ENCODE measurements at regions not wholly inside any gene's neighbourhood (a gene's known extent, or its start where the extent isn't known, plus 50 kb on each side); places are given as distances from the start of the nearest gene placed in this dataset.

GRCh38 chr2:102967451-102967850 is 205.6 kb downstream of the TMEM182 start:
- no peak overlapping the region for H3K27ac ChIP-seq
- intact Hi-C loops (cut with DNase I) = no loop called here
- DNase-seq (no peak), ATAC-seq (no peak)
- H3K4me1 ChIP-seq = no peaks in the 10 kb centered on the region
- no peaks in the 10 kb centered on the region for H3K27me3 ChIP-seq
- H3K9me3 ChIP-seq = no peaks in the 10 kb centered on the region
- no peak overlapping the region for H3K4me3 ChIP-seq
- TF ChIP-seq CTCF (IDR thresholded peaks at IDR 0.05) = no peak
- no peaks in the 10 kb centered on the region for H3K36me3 ChIP-seq

GRCh38 chr2:102968375-102968774 is 206.5 kb downstream of the TMEM182 start:
- no peak for ATAC-seq
- H3K4me3 ChIP-seq = no peak overlapping the region
- no peak overlapping the region for H3K27ac ChIP-seq
- no peaks in the 10 kb centered on the region for H3K4me1 ChIP-seq
- intact Hi-C loops (cut with DNase I) = no loop called here
- no peaks in the 10 kb centered on the region for H3K27me3 ChIP-seq
- DNase-seq = no peak
- no peaks in the 10 kb centered on the region for H3K36me3 ChIP-seq
- no peak for TF ChIP-seq CTCF (IDR thresholded peaks at IDR 0.05)
- no peaks in the 10 kb centered on the region for H3K9me3 ChIP-seq

- no peak for DNase-seq
- intact Hi-C loops (cut with DNase I) = no loop called here
These were observed 209.9 kb downstream of the TMEM182 start for GRCh38 chr2:102971701-102972100.

GRCh38 chr2:102975996-102976975 is 214.5 kb downstream of the TMEM182 start:
- peak; percentile 34 for ATAC-seq
- H3K9me3 ChIP-seq = no peaks in the 10 kb centered on the region
- intact Hi-C loops (cut with DNase I) = no loop called here
- no peaks in the 10 kb centered on the region for H3K4me1 ChIP-seq
- DNase-seq = no peak
- peak; percentile 20 for TF ChIP-seq CTCF (IDR thresholded peaks at IDR 0.05)
- H3K27me3 ChIP-seq = no peaks in the 10 kb centered on the region
- H3K36me3 ChIP-seq = no peaks in the 10 kb centered on the region
- H3K27ac ChIP-seq = no peak overlapping the region
- H3K4me3 ChIP-seq = no peak overlapping the region

More at GRCh38 chr2:102971701-102972100, 209.9 kb downstream of the TMEM182 start:
- H3K27ac ChIP-seq = no peak overlapping the region
- H3K36me3 ChIP-seq = no peaks in the 10 kb centered on the region
- H3K4me3 ChIP-seq = no peak overlapping the region
- no peaks in the 10 kb centered on the region for H3K27me3 ChIP-seq
- no peaks in the 10 kb centered on the region for H3K4me1 ChIP-seq
- no peak for ATAC-seq
- no peak for TF ChIP-seq CTCF (IDR thresholded peaks at IDR 0.05)
- H3K9me3 ChIP-seq = no peaks in the 10 kb centered on the region

GRCh38 chr2:102977426-102978090 is 215.7 kb downstream of the TMEM182 start:
- intact Hi-C loops (cut with DNase I) = no loop called here

More at GRCh38 chr2:102977426-102978090, 215.7 kb downstream of the TMEM182 start:
- Histone ChIP-seq H3K36me3 (no peaks in the 10 kb centered on the region), H3K4me3 (no peak overlapping the region), H3K27me3 (no peaks in the 10 kb centered on the region), H3K4me1 (no peaks in the 10 kb centered on the region), H3K27ac (no peak overlapping the region), H3K9me3 (no peaks in the 10 kb centered on the region)
- no peak for ATAC-seq
- TF ChIP-seq CTCF (IDR thresholded peaks at IDR 0.05) = no peak
- no peak for DNase-seq
